GM21423 (cell line): ENCODE measurements at regions not wholly inside any gene's neighbourhood (a gene's known extent, or its start where the extent isn't known, plus 50 kb on each side); places are given as distances from the start of the nearest gene placed in this dataset.
"Not testable (repeated sequence)": the region's sequence is repeated elsewhere in the genome, so short reads cannot be mapped to it uniquely, and the experiment has no call there.

Source experiments
- ATAC-seq: cut with Tn5 transposase; IDR thresholded peaks from one replicate; pipeline ENCODE4 v1.9.1; 2021; ENCODE audit warnings: mild to moderate bottlenecking, moderate library complexity; ENCODE audit not compliant: unreplicated experiment

- no peak for ATAC-seq
Observed at GRCh38 chr3:87624860-87625259, 348.5 kb upstream of the POU1F1 start.

- ATAC-seq: no peak
Observed at GRCh38 chr3:87621667-87622066, 345.3 kb upstream of the POU1F1 start.

- ATAC-seq: no peak
Observed at GRCh38 chr3:87615506-87615905, 339.1 kb upstream of the POU1F1 start.

- no peak for ATAC-seq
Observed at GRCh38 chr3:87614998-87615397, 338.6 kb upstream of the POU1F1 start.

- no peak for ATAC-seq
Observed at GRCh38 chr3:87607234-87607633, 330.9 kb upstream of the POU1F1 start.

GRCh38 chr3:87595798-87596197 lies 319.4 kb upstream of the POU1F1 start:
- no peak for ATAC-seq

- no peak for ATAC-seq
Observed at GRCh38 chr3:87581240-87581639, 304.9 kb upstream of the POU1F1 start.

- ATAC-seq: no peak
Observed at GRCh38 chr3:87576752-87577151, 300.4 kb upstream of the POU1F1 start.

GRCh38 chr3:87575550-87575949 lies 299.2 kb upstream of the POU1F1 start:
- no peak for ATAC-seq

- ATAC-seq: no peak
Observed at GRCh38 chr3:87568331-87568730, 291.9 kb upstream of the POU1F1 start.

- no peak for ATAC-seq
Observed at GRCh38 chr3:87564438-87564837, 288.1 kb upstream of the POU1F1 start.

- ATAC-seq: no peak
Observed at GRCh38 chr3:87563712-87564111, 287.3 kb upstream of the POU1F1 start.

GRCh38 chr3:87558492-87558891 lies 282.1 kb upstream of the POU1F1 start:
- no peak for ATAC-seq

GRCh38 chr3:87555290-87555689 lies 278.9 kb upstream of the POU1F1 start:
- ATAC-seq: no peak

GRCh38 chr3:87553058-87553457 lies 276.7 kb upstream of the POU1F1 start:
- no peak for ATAC-seq

- no peak for ATAC-seq
Observed at GRCh38 chr3:87550892-87551291, 274.5 kb upstream of the POU1F1 start.

GRCh38 chr3:87549208-87549607 lies 272.8 kb upstream of the POU1F1 start:
- ATAC-seq: no peak

- no peak for ATAC-seq
Observed at GRCh38 chr3:87548271-87548670, 271.9 kb upstream of the POU1F1 start.

- no peak for ATAC-seq
Observed at GRCh38 chr3:87546216-87546615, 269.8 kb upstream of the POU1F1 start.

- ATAC-seq: not testable (repeated sequence)
Observed at GRCh38 chr3:87543408-87543807, 267.0 kb upstream of the POU1F1 start.

GRCh38 chr3:87541723-87542122 lies 265.3 kb upstream of the POU1F1 start:
- ATAC-seq: no peak

GRCh38 chr3:87538722-87539121 lies 262.3 kb upstream of the POU1F1 start:
- ATAC-seq: not testable (repeated sequence)

GRCh38 chr3:87509401-87509800 lies 233.0 kb upstream of the POU1F1 start:
- no peak for ATAC-seq

GRCh38 chr3:87508921-87509320 lies 232.5 kb upstream of the POU1F1 start:
- ATAC-seq: no peak
